ENCODE measurements at regions not wholly inside any gene's neighbourhood (a gene's known extent, or its start where the extent isn't known, plus 50 kb on each side); places are given as distances from the start of the nearest gene placed in this dataset.
"Not testable (repeated sequence)": the region's sequence is repeated elsewhere in the genome, so short reads cannot be mapped to it uniquely, and the experiment has no call there.

DNA sequence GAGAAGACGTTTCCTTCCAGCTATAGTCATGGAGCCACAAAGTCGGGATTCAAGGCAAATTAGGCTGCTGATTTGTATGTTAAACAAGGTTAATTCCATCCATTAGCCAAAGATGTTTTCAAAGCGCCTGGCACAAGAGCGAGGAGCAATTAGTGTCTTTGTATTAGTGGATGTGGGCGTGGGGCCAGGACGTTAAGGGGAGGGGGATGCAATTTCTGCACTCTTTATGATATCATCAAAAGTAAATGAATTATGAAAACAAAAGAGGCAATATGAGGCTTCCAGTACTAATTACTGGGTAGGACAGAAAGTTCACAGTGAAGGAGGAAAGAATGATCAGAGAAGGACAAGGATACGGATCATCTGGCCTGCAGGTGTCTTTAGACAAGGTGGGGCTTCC lies 230.9 kb upstream of the MSX2 start:
- H3K9me3 ChIP-seq (ENCODE audit: control insufficient read depth, insufficient read depth, low read length) = peaks cover 3% of the 10 kb centered on the region
- no peaks in the 10 kb centered on the region for H3K4me1 ChIP-seq (ENCODE audit: control insufficient read depth, insufficient read depth, low read length)
- H3K9ac ChIP-seq (ENCODE audit: low read depth, low read length) = no peak overlapping the region
- no peaks in the 10 kb centered on the region for H3K27me3 ChIP-seq (ENCODE audit: control insufficient read depth, insufficient read depth, low read length)
- H3K4me3 ChIP-seq (ENCODE audit: low read depth, low read length) = no peak overlapping the region
- no peaks in the 10 kb centered on the region for H3K36me3 ChIP-seq (ENCODE audit: control insufficient read depth, insufficient read depth, low read length)

DNA sequence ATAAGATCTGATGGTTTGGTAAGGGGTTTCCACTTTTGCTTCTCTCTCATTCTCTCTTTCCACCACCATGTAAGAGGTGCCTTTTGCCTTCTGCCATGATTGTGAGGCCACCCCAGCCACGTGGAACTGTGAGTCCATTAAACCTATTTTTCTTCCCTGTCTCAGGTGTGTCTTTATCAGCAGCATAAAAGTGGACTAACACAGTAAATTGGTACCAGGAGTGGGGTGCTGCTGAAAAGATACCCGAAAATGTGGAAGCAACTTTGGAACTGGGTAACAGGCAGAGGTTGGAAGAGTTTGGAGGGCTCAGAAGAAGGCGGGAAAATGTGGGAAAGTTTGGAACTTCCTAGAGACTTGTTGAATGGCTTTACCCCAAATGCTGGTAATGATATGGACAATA lies 226.4 kb upstream of the MSX2 start:
- H3K4me1 ChIP-seq (ENCODE audit: control insufficient read depth, insufficient read depth, low read length); H3K9ac ChIP-seq (ENCODE audit: low read depth, low read length); H3K36me3 ChIP-seq (ENCODE audit: control insufficient read depth, insufficient read depth, low read length); H3K4me3 ChIP-seq (ENCODE audit: low read depth, low read length); H3K27me3 ChIP-seq (ENCODE audit: control insufficient read depth, insufficient read depth, low read length): not testable (repeated sequence)
- H3K9me3 ChIP-seq (ENCODE audit: control insufficient read depth, insufficient read depth, low read length) = peaks cover 10% of the 10 kb centered on the region

DNA sequence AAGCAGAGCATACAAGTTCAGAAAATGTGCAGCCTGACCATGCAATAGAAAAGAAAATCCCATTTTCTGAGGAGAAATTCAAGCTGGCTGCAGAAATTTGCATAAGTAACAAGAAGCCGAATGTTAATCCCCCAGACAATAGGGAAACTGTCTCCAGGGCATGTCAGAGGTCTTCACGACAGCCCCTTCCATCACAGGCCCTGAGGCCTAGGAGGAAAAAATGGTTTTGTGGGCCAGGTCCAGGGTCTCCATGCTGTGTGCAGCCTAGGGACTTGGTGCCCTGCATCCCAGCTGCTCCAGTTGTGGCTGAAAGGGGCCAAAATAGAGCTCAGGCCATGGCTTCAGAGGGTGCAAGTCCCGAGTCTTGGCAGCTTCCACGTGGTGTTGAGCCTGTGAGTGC lies 225.8 kb upstream of the MSX2 start:
- H3K9me3 ChIP-seq (ENCODE audit: control insufficient read depth, insufficient read depth, low read length) = peaks cover 10% of the 10 kb centered on the region
- H3K4me3 ChIP-seq (ENCODE audit: low read depth, low read length); H3K9ac ChIP-seq (ENCODE audit: low read depth, low read length); H3K36me3 ChIP-seq (ENCODE audit: control insufficient read depth, insufficient read depth, low read length); H3K4me1 ChIP-seq (ENCODE audit: control insufficient read depth, insufficient read depth, low read length); H3K27me3 ChIP-seq (ENCODE audit: control insufficient read depth, insufficient read depth, low read length): not testable (repeated sequence)

DNA sequence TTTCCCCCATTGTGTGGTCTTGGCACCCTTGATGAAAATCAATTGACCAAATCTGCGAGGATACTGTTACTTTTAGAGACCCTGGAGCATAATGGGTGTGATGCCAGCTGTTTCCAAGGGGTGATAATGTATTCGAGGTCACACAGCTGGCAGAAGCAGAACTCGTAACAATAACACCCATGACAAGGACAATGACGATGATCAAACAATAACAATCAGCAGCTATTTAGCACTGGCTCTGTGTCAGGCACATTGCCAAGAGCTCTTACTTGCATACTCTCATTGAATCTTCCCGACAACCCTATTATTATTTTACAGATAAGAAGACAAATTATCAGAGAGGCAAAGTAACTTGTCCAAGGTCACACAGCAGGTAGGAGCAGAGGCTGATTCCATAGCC lies 223.7 kb upstream of the MSX2 start:
- Histone ChIP-seq H3K9me3 (ENCODE audit: control insufficient read depth, insufficient read depth, low read length) (peaks cover 10% of the 10 kb centered on the region), H3K4me1 (ENCODE audit: control insufficient read depth, insufficient read depth, low read length) (no peaks in the 10 kb centered on the region), H3K27me3 (ENCODE audit: control insufficient read depth, insufficient read depth, low read length) (no peaks in the 10 kb centered on the region), H3K4me3 (ENCODE audit: low read depth, low read length) (no peak overlapping the region), H3K9ac (ENCODE audit: low read depth, low read length) (no peak overlapping the region), H3K36me3 (ENCODE audit: control insufficient read depth, insufficient read depth, low read length) (no peaks in the 10 kb centered on the region)

DNA sequence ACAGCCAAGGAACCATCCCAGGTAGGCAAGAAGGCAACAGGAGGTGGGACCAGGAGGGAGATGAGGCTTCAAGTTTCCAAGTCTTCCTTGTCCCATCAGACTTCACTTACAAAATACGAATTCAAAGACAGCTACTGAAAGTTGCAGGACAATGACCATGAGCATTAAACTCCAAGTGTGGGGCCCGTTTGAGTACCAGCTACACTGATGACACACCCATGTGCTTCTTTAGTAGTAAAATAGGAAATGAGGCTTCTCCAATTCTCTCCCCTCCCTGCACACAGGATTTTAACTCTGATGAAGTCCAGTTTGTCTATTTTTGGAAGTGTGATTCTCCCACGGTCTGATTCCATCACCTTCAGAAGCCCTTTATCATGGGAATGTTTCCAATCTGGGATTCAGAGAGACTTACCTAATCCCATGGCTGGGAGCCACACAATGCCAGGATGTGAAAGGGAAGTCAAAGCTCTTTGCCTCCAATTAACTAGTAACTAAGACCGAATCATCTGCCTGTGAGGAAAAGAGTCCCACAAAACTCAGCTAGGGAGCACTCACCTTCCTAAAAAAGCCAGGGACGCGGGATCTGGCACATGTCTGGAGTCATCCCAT lies 222.8 kb upstream of the MSX2 start:
- no peak overlapping the region for H3K9ac ChIP-seq (ENCODE audit: low read depth, low read length)
- H3K4me3 ChIP-seq (ENCODE audit: low read depth, low read length) = no peak overlapping the region
- no peaks in the 10 kb centered on the region for H3K36me3 ChIP-seq (ENCODE audit: control insufficient read depth, insufficient read depth, low read length)
- peaks cover 10% of the 10 kb centered on the region for H3K9me3 ChIP-seq (ENCODE audit: control insufficient read depth, insufficient read depth, low read length)
- no peaks in the 10 kb centered on the region for H3K27me3 ChIP-seq (ENCODE audit: control insufficient read depth, insufficient read depth, low read length)
- H3K4me1 ChIP-seq (ENCODE audit: control insufficient read depth, insufficient read depth, low read length) = no peaks in the 10 kb centered on the region

DNA sequence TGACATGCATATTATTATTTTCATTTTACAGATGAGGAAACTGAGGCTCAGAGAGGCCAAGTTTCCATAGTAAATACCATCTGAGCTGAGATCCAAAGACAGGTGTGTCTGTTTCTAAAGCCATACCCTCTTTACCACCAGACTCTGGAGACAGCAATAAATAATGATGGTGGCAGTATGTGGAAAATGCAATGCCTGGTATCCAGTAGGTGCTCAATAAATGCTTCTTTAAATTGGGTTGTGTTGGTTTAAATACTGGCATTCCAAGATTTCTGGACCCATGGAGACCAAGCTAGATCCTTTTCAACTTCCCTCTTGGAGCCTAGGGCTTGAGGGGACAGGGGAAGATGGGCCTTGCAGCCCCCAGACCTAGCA lies 221.3 kb upstream of the MSX2 start:
- Histone ChIP-seq H3K4me3 (ENCODE audit: low read depth, low read length) (no peak overlapping the region), H3K36me3 (ENCODE audit: control insufficient read depth, insufficient read depth, low read length) (no peaks in the 10 kb centered on the region), H3K4me1 (ENCODE audit: control insufficient read depth, insufficient read depth, low read length) (no peaks in the 10 kb centered on the region)

DNA sequence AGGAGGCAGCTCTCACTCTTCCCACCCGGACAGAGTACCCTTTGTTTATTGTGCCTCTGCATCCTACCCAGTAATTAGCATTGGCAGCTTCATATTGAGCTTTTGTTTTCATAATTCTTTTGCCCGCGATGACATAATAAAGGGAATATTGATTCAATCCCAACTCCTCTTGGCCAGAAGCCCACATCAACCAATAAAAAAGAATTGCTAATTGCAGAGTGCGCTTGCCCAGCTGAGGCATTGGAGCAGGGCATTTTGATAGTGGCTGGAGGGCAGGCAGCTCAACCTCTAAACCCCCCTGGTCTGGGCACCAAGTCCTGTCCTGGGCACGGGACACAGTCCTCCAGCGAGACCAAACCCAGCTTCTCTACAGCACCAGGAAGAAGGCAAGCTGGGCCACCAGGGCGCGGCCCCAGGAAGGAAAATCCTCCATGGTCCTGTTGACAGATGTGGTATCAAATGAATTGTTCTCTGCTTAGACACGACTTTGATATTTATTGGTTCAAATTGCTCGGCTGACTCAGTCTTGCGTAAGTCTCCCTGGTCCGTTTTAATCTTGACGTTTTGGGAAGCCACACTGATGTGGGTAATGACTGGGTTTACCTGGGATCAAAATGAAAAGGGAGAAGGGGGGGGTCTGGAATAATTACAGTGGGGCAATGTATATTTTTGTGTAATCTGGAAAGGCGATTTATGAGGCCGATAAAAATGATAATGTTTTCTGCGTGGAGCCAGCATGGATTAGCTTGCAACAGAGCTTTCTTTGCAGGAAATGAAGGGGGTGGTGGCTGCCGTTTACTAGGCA lies 220.7 kb upstream of the MSX2 start:
- H3K36me3 ChIP-seq (ENCODE audit: control insufficient read depth, insufficient read depth, low read length) = no peaks in the 10 kb centered on the region
- H3K9ac ChIP-seq (ENCODE audit: low read depth, low read length) = no peak overlapping the region
- peaks cover 6% of the 10 kb centered on the region for H3K9me3 ChIP-seq (ENCODE audit: control insufficient read depth, insufficient read depth, low read length)
- no peaks in the 10 kb centered on the region for H3K4me1 ChIP-seq (ENCODE audit: control insufficient read depth, insufficient read depth, low read length)
- H3K4me3 ChIP-seq (ENCODE audit: low read depth, low read length) = no peak overlapping the region
- H3K27me3 ChIP-seq (ENCODE audit: control insufficient read depth, insufficient read depth, low read length) = no peaks in the 10 kb centered on the region

More for the DNA sequence above, 221.3 kb upstream of the MSX2 start:
- H3K27me3 ChIP-seq (ENCODE audit: control insufficient read depth, insufficient read depth, low read length) = no peaks in the 10 kb centered on the region
- no peak overlapping the region for H3K9ac ChIP-seq (ENCODE audit: low read depth, low read length)
- peaks cover 7% of the 10 kb centered on the region for H3K9me3 ChIP-seq (ENCODE audit: control insufficient read depth, insufficient read depth, low read length)

DNA sequence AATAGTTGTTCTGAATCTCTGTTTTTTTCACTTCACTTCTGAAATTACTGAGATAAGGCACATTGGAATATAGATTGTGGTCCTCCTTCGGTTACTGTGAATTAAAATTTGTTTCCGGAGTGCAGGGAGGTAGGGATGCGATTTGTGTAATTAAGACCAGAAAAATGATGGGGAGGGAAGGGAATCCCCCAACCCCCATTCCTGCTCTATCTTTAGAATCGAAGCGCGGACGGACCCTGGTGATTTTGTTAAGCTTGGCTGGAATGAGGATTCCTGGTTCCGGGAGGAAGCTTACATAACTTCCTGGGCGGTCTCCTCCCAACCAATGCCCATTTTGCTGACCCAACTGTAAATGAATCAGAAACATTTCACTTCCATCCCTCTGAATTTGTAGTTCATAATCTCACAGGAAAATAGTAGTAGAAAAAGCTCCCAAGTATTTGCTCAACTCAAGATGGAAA lies 220.1 kb upstream of the MSX2 start:
- Histone ChIP-seq H3K9ac (ENCODE audit: low read depth, low read length) (no peak overlapping the region), H3K4me3 (ENCODE audit: low read depth, low read length) (no peak overlapping the region), H3K4me1 (ENCODE audit: control insufficient read depth, insufficient read depth, low read length) (no peaks in the 10 kb centered on the region), H3K9me3 (ENCODE audit: control insufficient read depth, insufficient read depth, low read length) (no peaks in the 10 kb centered on the region), H3K36me3 (ENCODE audit: control insufficient read depth, insufficient read depth, low read length) (no peaks in the 10 kb centered on the region), H3K27me3 (ENCODE audit: control insufficient read depth, insufficient read depth, low read length) (no peaks in the 10 kb centered on the region)

DNA sequence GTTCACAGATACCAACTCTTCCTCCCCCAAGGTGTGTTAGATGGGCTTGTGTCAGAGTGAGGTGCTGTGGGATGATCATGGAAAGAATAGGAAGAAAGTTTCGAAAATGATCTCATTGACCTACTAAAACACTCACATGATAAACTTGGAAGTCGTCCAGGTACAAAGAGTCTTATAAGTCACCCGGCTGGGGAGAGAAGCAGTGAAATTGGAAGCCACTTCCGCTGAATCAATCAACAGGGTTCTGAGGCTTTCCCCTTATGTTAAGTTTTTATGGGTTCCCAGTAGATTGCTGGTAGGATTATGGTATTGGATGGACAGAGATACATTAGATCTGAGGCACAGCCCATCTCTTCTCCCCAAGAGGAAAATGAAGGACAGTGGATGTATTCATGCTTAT lies 218.8 kb upstream of the MSX2 start:
- Histone ChIP-seq H3K36me3 (ENCODE audit: control insufficient read depth, insufficient read depth, low read length) (no peaks in the 10 kb centered on the region), H3K9ac (ENCODE audit: low read depth, low read length) (no peak overlapping the region), H3K9me3 (ENCODE audit: control insufficient read depth, insufficient read depth, low read length) (no peaks in the 10 kb centered on the region), H3K4me1 (ENCODE audit: control insufficient read depth, insufficient read depth, low read length) (no peaks in the 10 kb centered on the region), H3K27me3 (ENCODE audit: control insufficient read depth, insufficient read depth, low read length) (no peaks in the 10 kb centered on the region), H3K4me3 (ENCODE audit: low read depth, low read length) (no peak overlapping the region)

DNA sequence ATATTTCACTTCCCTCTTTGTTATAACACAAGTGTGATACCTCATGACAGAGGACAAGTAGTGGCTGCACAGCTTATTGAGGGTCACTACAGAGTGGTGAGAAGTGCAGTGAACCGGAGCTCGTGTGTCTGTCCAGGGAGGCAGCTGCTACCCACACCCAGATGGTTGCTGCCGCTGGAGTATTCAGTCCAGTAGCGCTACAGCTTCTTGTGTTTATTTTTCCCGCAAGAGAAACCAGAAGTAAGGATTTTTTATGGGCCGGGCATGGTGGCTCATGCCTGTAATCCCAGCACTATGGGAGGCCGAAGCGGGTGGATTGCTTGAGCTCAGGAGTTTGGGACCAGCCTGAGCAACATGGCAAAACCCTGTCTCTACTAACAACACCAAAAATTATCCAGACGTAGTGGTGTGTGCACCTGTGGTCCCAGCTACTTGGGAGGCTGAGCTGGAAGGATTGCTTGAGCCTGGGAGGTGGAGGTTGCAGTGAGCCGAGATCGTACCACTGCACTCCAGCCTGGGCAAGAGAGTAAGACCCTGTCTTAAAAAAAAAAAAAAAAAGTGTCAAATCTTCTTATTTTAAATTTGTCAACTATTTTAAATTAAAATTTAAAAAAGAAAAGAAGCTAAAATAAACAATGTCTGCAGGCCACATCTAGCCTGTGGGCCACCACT lies 213.5 kb upstream of the MSX2 start:
- not testable (repeated sequence) for H3K9ac ChIP-seq (ENCODE audit: low read depth, low read length)

DNA sequence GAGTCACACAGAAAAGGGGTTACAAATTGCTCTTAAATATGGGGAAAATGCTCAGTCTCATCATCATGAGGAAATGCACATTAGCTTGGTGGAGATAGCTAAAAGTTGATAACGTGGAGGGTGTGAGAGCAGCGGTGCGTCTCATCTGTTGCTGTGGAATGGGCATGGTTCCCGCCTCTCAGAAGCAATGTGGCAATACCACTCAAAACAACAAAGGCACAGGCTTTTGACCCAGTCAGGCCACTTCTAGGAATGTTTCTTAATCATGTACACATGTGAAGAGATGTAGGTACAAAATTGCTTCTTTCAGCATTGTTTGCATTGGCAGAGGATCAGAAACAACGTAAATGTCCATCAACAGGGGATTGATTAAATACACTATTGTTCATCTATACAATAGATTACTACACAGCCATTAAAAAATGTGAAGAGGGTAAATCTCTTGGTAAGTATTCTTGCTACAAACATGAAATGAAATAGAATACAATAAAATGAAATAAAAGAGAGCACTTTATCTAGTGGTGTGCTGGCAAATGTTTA lies 212.6 kb upstream of the MSX2 start:
- Histone ChIP-seq H3K4me3 (ENCODE audit: low read depth, low read length) (no peak overlapping the region), H3K27me3 (ENCODE audit: control insufficient read depth, insufficient read depth, low read length) (no peaks in the 10 kb centered on the region), H3K36me3 (ENCODE audit: control insufficient read depth, insufficient read depth, low read length) (no peaks in the 10 kb centered on the region), H3K9ac (ENCODE audit: low read depth, low read length) (no peak overlapping the region), H3K9me3 (ENCODE audit: control insufficient read depth, insufficient read depth, low read length) (no peaks in the 10 kb centered on the region), H3K4me1 (ENCODE audit: control insufficient read depth, insufficient read depth, low read length) (no peaks in the 10 kb centered on the region)

More for the DNA sequence above, 213.5 kb upstream of the MSX2 start:
- H3K9me3 ChIP-seq (ENCODE audit: control insufficient read depth, insufficient read depth, low read length); H3K36me3 ChIP-seq (ENCODE audit: control insufficient read depth, insufficient read depth, low read length); H3K4me1 ChIP-seq (ENCODE audit: control insufficient read depth, insufficient read depth, low read length); H3K27me3 ChIP-seq (ENCODE audit: control insufficient read depth, insufficient read depth, low read length); H3K4me3 ChIP-seq (ENCODE audit: low read depth, low read length): not testable (repeated sequence)

DNA sequence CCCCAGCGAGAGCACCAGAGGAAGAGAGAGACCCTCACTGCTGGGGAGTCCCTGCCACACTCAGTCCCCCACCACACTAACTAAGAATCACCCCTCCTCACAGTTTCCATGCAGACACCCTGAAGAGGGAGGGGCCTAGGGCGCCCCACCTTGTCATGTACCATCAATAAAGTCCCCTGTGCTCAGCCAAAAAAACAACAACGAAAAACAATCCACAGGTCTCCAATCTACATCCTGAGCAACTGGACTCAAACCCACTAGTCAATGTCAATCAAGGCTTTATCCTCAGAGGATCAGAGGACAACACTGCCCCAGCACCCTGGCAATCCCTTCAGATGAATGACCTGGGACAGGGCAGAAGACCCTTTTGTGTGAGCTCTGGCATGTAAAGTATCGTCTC lies 210.1 kb upstream of the MSX2 start:
- H3K4me1 ChIP-seq (ENCODE audit: control insufficient read depth, insufficient read depth, low read length) = peaks cover 3% of the 10 kb centered on the region
- H3K27me3 ChIP-seq (ENCODE audit: control insufficient read depth, insufficient read depth, low read length) = no peaks in the 10 kb centered on the region
- no peaks in the 10 kb centered on the region for H3K9me3 ChIP-seq (ENCODE audit: control insufficient read depth, insufficient read depth, low read length)
- no peaks in the 10 kb centered on the region for H3K36me3 ChIP-seq (ENCODE audit: control insufficient read depth, insufficient read depth, low read length)
- no peak overlapping the region for H3K9ac ChIP-seq (ENCODE audit: low read depth, low read length)
- no peak overlapping the region for H3K4me3 ChIP-seq (ENCODE audit: low read depth, low read length)

Data from iPS-15b (cell line).